ENCODE measurements at regions not wholly inside any gene's neighbourhood (a gene's known extent, or its start where the extent isn't known, plus 50 kb on each side); places are given as distances from the start of the nearest gene placed in this dataset.
"Not testable (repeated sequence)": the region's sequence is repeated elsewhere in the genome, so short reads cannot be mapped to it uniquely, and the experiment has no call there.

DNA sequence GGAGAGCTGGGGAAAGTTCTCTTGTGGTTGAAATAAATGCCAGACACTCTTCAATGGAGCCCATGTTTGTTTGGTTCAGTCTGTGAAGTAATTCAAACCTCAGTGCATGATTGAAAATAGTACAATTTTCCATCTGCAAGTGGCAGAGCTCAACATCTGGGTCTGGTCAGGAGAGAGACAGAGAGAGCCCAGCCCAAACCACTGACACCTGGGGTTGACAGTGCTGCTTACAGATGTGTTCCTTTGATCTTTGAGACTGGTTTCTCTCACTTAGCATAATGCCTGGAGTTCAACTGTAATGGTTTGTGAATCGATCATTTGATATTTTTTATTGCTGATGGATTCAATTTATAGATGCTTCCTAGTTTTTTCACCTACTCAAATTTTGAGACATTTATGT lies 137.3 kb upstream of the POTEB2 start:
- H3K36me3 ChIP-seq; H3K9me3 ChIP-seq; H3K4me1 ChIP-seq; intact Hi-C loops (cut with DNase I; ENCODE audit: low total_unique reads); H3K27me3 ChIP-seq; H3K27ac ChIP-seq; H3K4me3 ChIP-seq; DNase-seq (ENCODE audit: low spot score in 2 of 2): not testable (repeated sequence)

GRCh38 chr15:21001950-21002349 lies 135.8 kb upstream of the POTEB2 start:
- H3K27me3 ChIP-seq; H3K9me3 ChIP-seq; DNase-seq (ENCODE audit: low spot score in 2 of 2); H3K27ac ChIP-seq; H3K4me3 ChIP-seq; H3K36me3 ChIP-seq; H3K4me1 ChIP-seq; intact Hi-C loops (cut with DNase I; ENCODE audit: low total_unique reads): not testable (repeated sequence)

GRCh38 chr15:20991691-20992090 lies 125.6 kb upstream of the POTEB2 start:
- H3K4me1 ChIP-seq; H3K27me3 ChIP-seq; H3K36me3 ChIP-seq; H3K4me3 ChIP-seq; H3K9me3 ChIP-seq; intact Hi-C loops (cut with DNase I; ENCODE audit: low total_unique reads); H3K27ac ChIP-seq; DNase-seq (ENCODE audit: low spot score in 2 of 2): not testable (repeated sequence)

DNA sequence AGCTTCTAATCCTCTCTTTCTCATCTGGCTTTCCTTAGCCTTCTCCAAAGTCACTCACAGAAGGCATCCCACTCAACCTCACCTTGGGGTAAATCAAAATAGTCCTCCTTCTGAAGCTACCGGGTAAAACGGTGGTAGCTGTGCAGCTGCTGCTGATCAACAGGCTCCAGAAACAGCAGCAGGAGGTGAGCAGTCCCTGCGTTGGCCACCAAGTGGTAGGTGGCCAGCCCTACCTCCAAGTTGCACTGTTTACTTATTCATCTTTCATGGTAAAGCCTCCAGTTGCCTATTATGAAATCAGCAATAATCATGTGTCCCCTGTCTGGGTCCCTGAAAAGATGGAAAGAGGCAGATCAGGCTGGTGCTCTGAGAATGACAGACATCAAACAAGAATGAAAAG lies 125.1 kb upstream of the POTEB2 start:
- H3K9me3 ChIP-seq; H3K27ac ChIP-seq; H3K4me3 ChIP-seq; DNase-seq (ENCODE audit: low spot score in 2 of 2); intact Hi-C loops (cut with DNase I; ENCODE audit: low total_unique reads); H3K4me1 ChIP-seq; H3K27me3 ChIP-seq; H3K36me3 ChIP-seq: not testable (repeated sequence)

DNA sequence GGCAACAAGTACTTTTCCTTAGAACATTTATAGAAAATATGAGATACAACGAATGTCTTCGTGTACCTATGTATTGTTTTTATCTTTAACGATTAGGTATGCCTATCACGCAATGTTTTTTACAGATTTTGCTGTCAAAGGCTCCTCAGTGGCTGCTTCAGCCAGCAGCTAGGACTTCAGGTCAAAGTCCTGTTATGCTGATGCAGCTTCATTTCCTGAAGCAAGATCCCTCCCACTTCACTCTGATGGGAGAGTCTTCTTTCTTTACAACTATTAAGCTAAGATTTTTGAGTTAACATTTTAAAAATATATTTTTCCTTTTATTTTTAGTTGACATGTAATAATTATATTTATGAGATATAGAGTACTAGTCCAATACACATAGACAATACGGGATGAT lies 120.7 kb upstream of the POTEB2 start:
- H3K36me3 ChIP-seq; intact Hi-C loops (cut with DNase I; ENCODE audit: low total_unique reads); H3K27ac ChIP-seq; H3K4me1 ChIP-seq; H3K4me3 ChIP-seq; H3K9me3 ChIP-seq; DNase-seq (ENCODE audit: low spot score in 2 of 2); H3K27me3 ChIP-seq: not testable (repeated sequence)

- H3K36me3 ChIP-seq = not testable (repeated sequence)
Measured at GRCh38 chr15:20978057-20978456, 111.9 kb upstream of the POTEB2 start.

GRCh38 chr15:20972762-20973161 lies 106.6 kb upstream of the POTEB2 start:
- H3K4me1 ChIP-seq; intact Hi-C loops (cut with DNase I; ENCODE audit: low total_unique reads); H3K9me3 ChIP-seq; DNase-seq (ENCODE audit: low spot score in 2 of 2); H3K4me3 ChIP-seq; H3K27me3 ChIP-seq; H3K36me3 ChIP-seq; H3K27ac ChIP-seq: not testable (repeated sequence)

More at GRCh38 chr15:20978057-20978456, 111.9 kb upstream of the POTEB2 start:
- H3K27me3 ChIP-seq; H3K4me1 ChIP-seq; H3K27ac ChIP-seq; H3K4me3 ChIP-seq; intact Hi-C loops (cut with DNase I; ENCODE audit: low total_unique reads); DNase-seq (ENCODE audit: low spot score in 2 of 2); H3K9me3 ChIP-seq: not testable (repeated sequence)

- DNase-seq (ENCODE audit: low spot score in 2 of 2); H3K4me3 ChIP-seq; H3K27me3 ChIP-seq; H3K36me3 ChIP-seq; intact Hi-C loops (cut with DNase I; ENCODE audit: low total_unique reads); H3K9me3 ChIP-seq; H3K4me1 ChIP-seq; H3K27ac ChIP-seq: not testable (repeated sequence)
Measured at GRCh38 chr15:20959299-20959698, 93.2 kb upstream of the POTEB2 start.

- H3K4me1 ChIP-seq; H3K4me3 ChIP-seq; H3K9me3 ChIP-seq; DNase-seq (ENCODE audit: low spot score in 2 of 2); intact Hi-C loops (cut with DNase I; ENCODE audit: low total_unique reads); H3K27ac ChIP-seq; H3K27me3 ChIP-seq; H3K36me3 ChIP-seq: not testable (repeated sequence)
Measured at GRCh38 chr15:20929322-20929721, 63.2 kb upstream of the POTEB2 start.

Data from breast epithelium (tissue), 4 donors.